IMR-90 (cell line): ENCODE measurements at regions not wholly inside any gene's neighbourhood (a gene's known extent, or its start where the extent isn't known, plus 50 kb on each side); places are given as distances from the start of the nearest gene placed in this dataset.

Source experiments
- ATAC-seq: fragments of 200-7000 bp; cut with Tn5 transposase; 2 replicates; pipeline ENCODE4 v1.9.1; 2020; ENCODE audit warnings: low read depth, mild to moderate bottlenecking, moderate library complexity
- BruUV-seq: library from RNA; stranded (reverse); fragments of 400-500 nt; replicated peaks from 2 replicates; lab custom pipeline; 2021; lab: Mats Ljungman, UMichigan
- CTCF ChIA-PET: fragments of 300-600 bp; formaldehyde crosslinking; extraction: SDS; loops from one replicate; lab custom pipeline; 2021; ENCODE audit warnings: antibody characterized with exemption; lab: Yijun Ruan, JAX
- POLR2A ChIA-PET: fragments of 300-600 bp; sonication (Branson Sonifier 250); formaldehyde crosslinking; loops from one replicate; lab custom pipeline; 2022; ENCODE audit warnings: antibody characterized with exemption; ENCODE audit not compliant: unreplicated experiment; lab: Charles Lee
- DNase-seq: peaks from one replicate; pipeline ENCODE4 v3.0.0; 2013
- H2AFZ ChIP-seq: replicated peaks from 2 replicates; pipeline ENCODE3; 2013; ENCODE audit warnings: low read length, mild to moderate bottlenecking; ENCODE audit not compliant: poor library complexity
- H2AK5ac ChIP-seq: 2 replicates; pipeline ENCODE4 v1.6.1; 2013; ENCODE audit warnings: low read depth, low read length, inconsistent platforms
- H2AK9ac ChIP-seq: replicated peaks from 2 replicates; pipeline ENCODE3; 2013; ENCODE audit warnings: mild to moderate bottlenecking, low read depth, low read length, moderate library complexity; ENCODE audit not compliant: poor library complexity
- H2BK120ac ChIP-seq: 2 replicates; pipeline ENCODE4 v1.6.1; 2013; ENCODE audit warnings: low read depth, low read length, inconsistent platforms
- H2BK15ac ChIP-seq: 3 replicates; pipeline ENCODE4 v1.6.1; 2013; ENCODE audit warnings: low read depth, low read length, inconsistent platforms
- H2BK20ac ChIP-seq: 2 replicates; pipeline ENCODE4 v1.6.1; 2013; ENCODE audit warnings: low read depth, mild to moderate bottlenecking, inconsistent platforms, low read length, moderate library complexity
- H2BK5ac ChIP-seq: 2 replicates; pipeline ENCODE4 v1.6.1; 2013; ENCODE audit warnings: mild to moderate bottlenecking, low read depth, low read length, inconsistent platforms; ENCODE audit not compliant: poor library complexity, severe bottlenecking
- H3K14ac ChIP-seq: replicated peaks from 2 replicates; pipeline ENCODE4 v1.6.1; 2013; ENCODE audit warnings: low read depth, low read length, inconsistent platforms
- H3K18ac ChIP-seq: 2 replicates; pipeline ENCODE4 v1.6.1; 2013; ENCODE audit warnings: low read depth, low read length, control low read depth
- H3K23ac ChIP-seq: 2 replicates; pipeline ENCODE4 v1.6.1; 2013; ENCODE audit warnings: low read depth, low read length, inconsistent platforms
- H3K27ac ChIP-seq: 2 replicates; pipeline ENCODE4 v1.5.1; 2013; ENCODE audit warnings: mild to moderate bottlenecking, control low read depth, low read length; ENCODE audit not compliant: insufficient read depth
- H3K27me3 ChIP-seq: 2 replicates; pipeline ENCODE4 v1.6.1; 2013; ENCODE audit warnings: low read length; ENCODE audit not compliant: control insufficient read depth, insufficient read depth
- H3K36me3 ChIP-seq: 2 replicates; pipeline ENCODE4 v1.6.1; 2013; ENCODE audit warnings: low read length, mixed read lengths; ENCODE audit not compliant: control insufficient read depth, insufficient read depth
- H3K4ac ChIP-seq: 2 replicates; pipeline ENCODE4 v1.6.1; 2013; ENCODE audit warnings: low read depth, low read length, inconsistent platforms
- H3K4me1 ChIP-seq: 2 replicates; pipeline ENCODE4 v1.6.1; 2013; ENCODE audit warnings: low read length, mixed read lengths; ENCODE audit not compliant: control insufficient read depth, insufficient read depth
- H3K4me2 ChIP-seq: 2 replicates; pipeline ENCODE4 v1.6.1; 2013; ENCODE audit warnings: low read depth, mild to moderate bottlenecking, control low read depth, low read length, moderate library complexity
- H3K4me3 ChIP-seq: 2 replicates; pipeline ENCODE4 v1.5.1; 2013; ENCODE audit warnings: low read depth, mild to moderate bottlenecking, control low read depth, low read length, moderate library complexity; ENCODE audit not compliant: insufficient read depth
- H3K56ac ChIP-seq: 2 replicates; pipeline ENCODE4 v1.6.1; 2013; ENCODE audit warnings: low read length, inconsistent platforms; ENCODE audit not compliant: insufficient read depth; ENCODE audit errors: extremely low read depth
- H3K79me1 ChIP-seq, 2 experiments: 2 replicates each; pipeline ENCODE4 v1.6.1; 2013; ENCODE audit warnings: low read length in 2 of 2, inconsistent platforms in 1 of 2, low read depth in 1 of 2
- H3K9ac ChIP-seq: 2 replicates; pipeline ENCODE4 v1.6.1; 2013; ENCODE audit warnings: low read depth, low read length, control low read depth
- H3K9me1 ChIP-seq: 2 replicates; pipeline ENCODE4 v1.6.1; 2013; ENCODE audit warnings: low read length, inconsistent platforms; ENCODE audit not compliant: insufficient read depth
- H3K9me3 ChIP-seq: 2 replicates; pipeline ENCODE4 v1.6.1; 2013; ENCODE audit warnings: low read length; ENCODE audit not compliant: control insufficient read depth, insufficient read depth
- H4K20me1 ChIP-seq: 2 replicates; pipeline ENCODE4 v1.6.1; 2013; ENCODE audit warnings: low read length, inconsistent platforms; ENCODE audit not compliant: insufficient read depth
- H4K5ac ChIP-seq: 2 replicates; pipeline ENCODE4 v1.6.1; 2013; ENCODE audit warnings: mild to moderate bottlenecking, low read depth, low read length, control low read depth
- H4K8ac ChIP-seq, 2 experiments: 2 replicates each; pipeline ENCODE4 v1.6.1; 2013; ENCODE audit warnings: low read depth in 2 of 2, low read length in 2 of 2, control low read depth in 1 of 2, inconsistent platforms in 1 of 2
- H4K91ac ChIP-seq: 2 replicates; pipeline ENCODE4 v1.6.1; 2013; ENCODE audit warnings: low read depth, low read length, inconsistent platforms; ENCODE audit not compliant: insufficient read depth
- BHLHE40 ChIP-seq: fragments of 150-350 bp; IDR thresholded peaks from 2 replicates; pipeline ENCODE4 v1.6.1; 2016; ENCODE audit warnings: mild to moderate bottlenecking, low read depth, low read length
- CEBPB ChIP-seq: IDR thresholded peaks from 2 replicates; pipeline ENCODE4 v1.6.1; 2012; ENCODE audit warnings: low read depth, low read length, improper control_type of control experiment
- CHD1 ChIP-seq: IDR thresholded peaks from 2 replicates; pipeline ENCODE4 v1.6.1; 2012; ENCODE audit warnings: low read depth, low read length, improper control_type of control experiment
- FOS ChIP-seq: fragments of 150-350 bp; IDR thresholded peaks from 2 replicates; pipeline ENCODE4 v1.6.1; 2016; ENCODE audit warnings: low read depth, low read length
- MAFK ChIP-seq: IDR thresholded peaks from 2 replicates; pipeline ENCODE4 v1.6.1; 2012; ENCODE audit warnings: low read depth, low read length, improper control_type of control experiment
- MAZ ChIP-seq: IDR thresholded peaks from 2 replicates; pipeline ENCODE4 v1.6.1; 2012; ENCODE audit warnings: low read depth, mild to moderate bottlenecking, low read length, improper control_type of control experiment, moderate library complexity, borderline replicate concordance
- MXI1 ChIP-seq: IDR thresholded peaks from 2 replicates; pipeline ENCODE4 v1.6.1; 2012; ENCODE audit warnings: low read depth, mild to moderate bottlenecking, low read length, moderate library complexity, borderline replicate concordance
- NFE2L2 ChIP-seq: fragments of 150-350 bp; IDR thresholded peaks from 2 replicates; pipeline ENCODE4 v1.6.1; 2016; ENCODE audit warnings: low read depth, mild to moderate bottlenecking, low read length
- POLR2A ChIP-seq: IDR thresholded peaks from 2 replicates; pipeline ENCODE4 v1.6.1; 2012; ENCODE audit warnings: mild to moderate bottlenecking, low read depth, low read length
- RAD21 ChIP-seq: IDR thresholded peaks from 2 replicates; pipeline ENCODE4 v1.6.1; 2012; ENCODE audit warnings: low read length, improper control_type of control experiment
- RCOR1 ChIP-seq: IDR thresholded peaks from 2 replicates; pipeline ENCODE4 v1.6.1; 2012; ENCODE audit warnings: mild to moderate bottlenecking, low read length, improper control_type of control experiment; ENCODE audit not compliant: insufficient replicate concordance
- RFX5 ChIP-seq: IDR thresholded peaks from 2 replicates; pipeline ENCODE4 v1.8.0; 2012; ENCODE audit warnings: low read depth, mild to moderate bottlenecking, low read length, moderate library complexity
- SMC3 ChIP-seq: fragments of 150-350 bp; IDR thresholded peaks from 2 replicates; pipeline ENCODE4 v1.6.1; 2016; ENCODE audit warnings: low read depth, mild to moderate bottlenecking, antibody characterized with exemption, low read length, moderate library complexity
- WGBS, 2 experiments: methylation state at CpG; one replicate each; pipeline versions ENCODE4 v1.1.5 to v1.1.7; 2013; ENCODE audit warnings: missing lambda C conversion rate in 2 of 2; ENCODE audit not compliant: insufficient read length in 1 of 2; ENCODE audit errors: extremely low coverage in 2 of 2; 5-methylcytosine and 5-hydroxymethylcytosine counted together
- dilution Hi-C: fragments of 300-500 bp; cut with HindIII; formaldehyde crosslinking; loops from one replicate; pipeline ENCODE4 v1.14.3; 2018; ENCODE audit warnings: low sequenced_read_pairs; ENCODE audit not compliant: unreplicated experiment
- in situ Hi-C: fragments of 300-500 bp; cut with MboI; formaldehyde crosslinking; loops from 3 replicates; pipeline ENCODE4 v1.14.3; 2019; ENCODE audit warnings: low sequenced_read_pairs, inconsistent platforms, mixed read lengths
- intact Hi-C: fragments of 100-400 bp; cut with micrococcal nuclease; formaldehyde crosslinking; loops from 2 replicates; pipeline ENCODE4 v1.10.0; 2022
- TF ChIP-seq, protein P1 (sequence below): fragments of 150-350 bp; IDR thresholded peaks from 2 replicates; pipeline ENCODE4 v1.6.1; 2017; ENCODE audit warnings: mild to moderate bottlenecking, antibody characterized with exemption, low read length, low read depth
- TF ChIP-seq, protein P2 (sequence below): conservative IDR thresholded peaks from 2 replicates; pipeline ENCODE4 v1.5.1; 2012; ENCODE audit warnings: mild to moderate bottlenecking, low read depth, low read length, improper control_type of control experiment
- TF ChIP-seq, protein P3 (sequence below): fragments of 150-350 bp; IDR thresholded peaks from 2 replicates; pipeline ENCODE4 v1.6.1; 2016; ENCODE audit warnings: low read depth, mild to moderate bottlenecking, low read length, moderate library complexity, borderline replicate concordance

DNA sequence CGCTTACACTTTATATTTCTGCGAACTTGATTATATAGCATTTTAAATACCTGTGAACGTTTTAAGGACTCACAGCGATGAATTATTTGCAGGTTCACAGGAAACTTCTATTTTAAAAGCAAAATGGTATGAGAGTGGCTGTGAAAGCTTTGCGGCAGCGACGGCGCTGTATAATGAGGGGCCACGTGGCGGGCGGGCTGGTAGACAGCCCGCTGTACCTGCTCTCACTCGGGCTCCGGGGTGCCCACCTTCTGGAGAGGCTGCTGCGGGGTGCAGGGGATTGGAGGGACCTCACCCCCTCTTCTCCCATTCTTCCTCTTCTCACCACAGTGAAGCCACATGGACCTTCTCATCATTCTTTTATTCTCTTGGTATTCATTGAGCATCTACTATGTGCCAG is 164.2 kb upstream of the MYL2 start:
- Histone ChIP-seq H3K36me3 (no peaks in the 10 kb centered on the region), H4K8ac (no peak overlapping the region), H3K18ac (no peak overlapping the region), H3K4me1 (no peaks in the 10 kb centered on the region), H4K20me1 (no peaks in the 10 kb centered on the region), H4K5ac (no peak overlapping the region), H3K4me2 (no peak overlapping the region), H2BK20ac (no peak overlapping the region), H2AK5ac (no peak overlapping the region), H2AK9ac (no peak overlapping the region), H2BK120ac (no peak overlapping the region), H3K4ac (no peak overlapping the region), H2AFZ (no peak overlapping the region), H3K79me1 (no peaks in the 10 kb centered on the region), H3K23ac (no peak overlapping the region), H3K14ac (no peak overlapping the region), H2BK5ac (no peak overlapping the region), H2BK15ac (no peak overlapping the region), H3K27ac (no peak overlapping the region), H3K4me3 (no peak overlapping the region), H3K9ac (no peak overlapping the region), H3K56ac (no peak overlapping the region), H3K9me3 (no peaks in the 10 kb centered on the region), H4K91ac (no peak overlapping the region), H3K27me3 (no peaks in the 10 kb centered on the region; the same call in 1 of the 2 replicates), H3K9me1 (no peaks in the 10 kb centered on the region)
- no peak for DNase-seq
- ChIA-PET POLR2A (no interaction called here), CTCF (no interaction called here)
- dilution Hi-C loops (no loop called here), in situ Hi-C loops (no loop called here), intact Hi-C loops (no loop called here)
- BruUV-seq: no TSS peak
- TF ChIP-seq SMC3 (no peak), CEBPB (no peak), RCOR1 (no peak), MAFK (no peak), MXI1 (no peak), FOS (no peak), NFE2L2 (no peak), MAZ (no peak), RFX5 (no peak), RAD21 (no peak), BHLHE40 (no peak), CHD1 (no peak), POLR2A (no peak)
- TF ChIP-seq, protein P1, sequence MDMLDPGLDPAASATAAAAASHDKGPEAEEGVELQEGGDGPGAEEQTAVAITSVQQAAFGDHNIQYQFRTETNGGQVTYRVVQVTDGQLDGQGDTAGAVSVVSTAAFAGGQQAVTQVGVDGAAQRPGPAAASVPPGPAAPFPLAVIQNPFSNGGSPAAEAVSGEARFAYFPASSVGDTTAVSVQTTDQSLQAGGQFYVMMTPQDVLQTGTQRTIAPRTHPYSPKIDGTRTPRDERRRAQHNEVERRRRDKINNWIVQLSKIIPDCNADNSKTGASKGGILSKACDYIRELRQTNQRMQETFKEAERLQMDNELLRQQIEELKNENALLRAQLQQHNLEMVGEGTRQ: no peak
- TF ChIP-seq, protein P2, sequence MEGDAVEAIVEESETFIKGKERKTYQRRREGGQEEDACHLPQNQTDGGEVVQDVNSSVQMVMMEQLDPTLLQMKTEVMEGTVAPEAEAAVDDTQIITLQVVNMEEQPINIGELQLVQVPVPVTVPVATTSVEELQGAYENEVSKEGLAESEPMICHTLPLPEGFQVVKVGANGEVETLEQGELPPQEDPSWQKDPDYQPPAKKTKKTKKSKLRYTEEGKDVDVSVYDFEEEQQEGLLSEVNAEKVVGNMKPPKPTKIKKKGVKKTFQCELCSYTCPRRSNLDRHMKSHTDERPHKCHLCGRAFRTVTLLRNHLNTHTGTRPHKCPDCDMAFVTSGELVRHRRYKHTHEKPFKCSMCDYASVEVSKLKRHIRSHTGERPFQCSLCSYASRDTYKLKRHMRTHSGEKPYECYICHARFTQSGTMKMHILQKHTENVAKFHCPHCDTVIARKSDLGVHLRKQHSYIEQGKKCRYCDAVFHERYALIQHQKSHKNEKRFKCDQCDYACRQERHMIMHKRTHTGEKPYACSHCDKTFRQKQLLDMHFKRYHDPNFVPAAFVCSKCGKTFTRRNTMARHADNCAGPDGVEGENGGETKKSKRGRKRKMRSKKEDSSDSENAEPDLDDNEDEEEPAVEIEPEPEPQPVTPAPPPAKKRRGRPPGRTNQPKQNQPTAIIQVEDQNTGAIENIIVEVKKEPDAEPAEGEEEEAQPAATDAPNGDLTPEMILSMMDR: no peak
- TF ChIP-seq, protein P3, sequence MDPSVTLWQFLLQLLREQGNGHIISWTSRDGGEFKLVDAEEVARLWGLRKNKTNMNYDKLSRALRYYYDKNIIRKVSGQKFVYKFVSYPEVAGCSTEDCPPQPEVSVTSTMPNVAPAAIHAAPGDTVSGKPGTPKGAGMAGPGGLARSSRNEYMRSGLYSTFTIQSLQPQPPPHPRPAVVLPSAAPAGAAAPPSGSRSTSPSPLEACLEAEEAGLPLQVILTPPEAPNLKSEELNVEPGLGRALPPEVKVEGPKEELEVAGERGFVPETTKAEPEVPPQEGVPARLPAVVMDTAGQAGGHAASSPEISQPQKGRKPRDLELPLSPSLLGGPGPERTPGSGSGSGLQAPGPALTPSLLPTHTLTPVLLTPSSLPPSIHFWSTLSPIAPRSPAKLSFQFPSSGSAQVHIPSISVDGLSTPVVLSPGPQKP: no peak
- ATAC-seq: no peak
- WGBS, 2 experiments: 67% methylated on average over 1 of the region's 15 CpGs; no CpG with 5 or more reads in 1 of the 2 experiments
